IPS-18a (cell line): ENCODE measurements at regions not wholly inside any gene's neighbourhood (a gene's known extent, or its start where the extent isn't known, plus 50 kb on each side); places are given as distances from the start of the nearest gene placed in this dataset.

ENCODE experiments used
- H3K27ac ChIP-seq: one replicate; pipeline ENCODE4 v1.5.1; 2013; ENCODE audit warnings: low read length
- H3K27me3 ChIP-seq: one replicate; pipeline ENCODE4 v1.6.1; 2013; ENCODE audit warnings: mild to moderate bottlenecking, low read length; ENCODE audit not compliant: control insufficient read depth, insufficient read depth
- H3K36me3 ChIP-seq: one replicate; pipeline ENCODE4 v1.6.1; 2013; ENCODE audit warnings: low read depth, low read length; ENCODE audit not compliant: control insufficient read depth
- H3K4me1 ChIP-seq: one replicate; pipeline ENCODE4 v1.6.1; 2013; ENCODE audit warnings: low read depth, low read length; ENCODE audit not compliant: control insufficient read depth
- H3K4me3 ChIP-seq: one replicate; pipeline ENCODE4 v1.5.1; 2013; ENCODE audit warnings: low read length
- H3K9ac ChIP-seq: one replicate; pipeline ENCODE4 v1.6.1; 2013; ENCODE audit warnings: mild to moderate bottlenecking, low read length, moderate library complexity
- H3K9me3 ChIP-seq: one replicate; pipeline ENCODE4 v1.6.1; 2013; ENCODE audit warnings: low read depth, low read length; ENCODE audit not compliant: control insufficient read depth

- H3K9me3 ChIP-seq: no peaks in the 10 kb centered on the region
- no peak overlapping the region for H3K9ac ChIP-seq
- H3K27ac ChIP-seq: no peak overlapping the region
- H3K4me1 ChIP-seq: peaks cover 10% of the 10 kb centered on the region
- no peak overlapping the region for H3K4me3 ChIP-seq
- H3K27me3 ChIP-seq: no peaks in the 10 kb centered on the region
- H3K36me3 ChIP-seq: no peaks in the 10 kb centered on the region
Observed at GRCh38 chr2:187976259-187976985, 315.3 kb upstream of the GULP1 start.

- no peaks in the 10 kb centered on the region for H3K36me3 ChIP-seq
- H3K9me3 ChIP-seq: no peaks in the 10 kb centered on the region
- no peak overlapping the region for H3K4me3 ChIP-seq
- no peak overlapping the region for H3K9ac ChIP-seq
- H3K27me3 ChIP-seq: no peaks in the 10 kb centered on the region
- H3K4me1 ChIP-seq: peaks cover 10% of the 10 kb centered on the region
- H3K27ac ChIP-seq: no peak overlapping the region
Observed at GRCh38 chr2:187976986-187977333, 314.7 kb upstream of the GULP1 start.

- H3K27ac ChIP-seq: no peak overlapping the region
- no peaks in the 10 kb centered on the region for H3K9me3 ChIP-seq
- no peak overlapping the region for H3K4me3 ChIP-seq
- no peaks in the 10 kb centered on the region for H3K36me3 ChIP-seq
- no peaks in the 10 kb centered on the region for H3K27me3 ChIP-seq
- H3K9ac ChIP-seq: no peak overlapping the region
- peaks cover 10% of the 10 kb centered on the region for H3K4me1 ChIP-seq
Observed at GRCh38 chr2:187978356-187978755, 313.3 kb upstream of the GULP1 start.

- H3K27me3 ChIP-seq: no peaks in the 10 kb centered on the region
- H3K9me3 ChIP-seq: no peaks in the 10 kb centered on the region
- no peak overlapping the region for H3K27ac ChIP-seq
- H3K9ac ChIP-seq: no peak overlapping the region
- peaks cover 9% of the 10 kb centered on the region for H3K4me1 ChIP-seq
- no peak overlapping the region for H3K4me3 ChIP-seq
- H3K36me3 ChIP-seq: no peaks in the 10 kb centered on the region
Observed at GRCh38 chr2:187982668-187983067, 309.0 kb upstream of the GULP1 start.

GRCh38 chr2:187985195-187985594 lies 306.5 kb upstream of the GULP1 start:
- Histone ChIP-seq H3K36me3 (no peaks in the 10 kb centered on the region), H3K4me1 (peaks cover 12% of the 10 kb centered on the region), H3K4me3 (no peak overlapping the region), H3K27me3 (no peaks in the 10 kb centered on the region), H3K9ac (no peak overlapping the region), H3K9me3 (no peaks in the 10 kb centered on the region), H3K27ac (no peak overlapping the region)

GRCh38 chr2:187985923-187986322 lies 305.8 kb upstream of the GULP1 start:
- Histone ChIP-seq H3K9me3 (no peaks in the 10 kb centered on the region), H3K27me3 (no peaks in the 10 kb centered on the region), H3K9ac (no peak overlapping the region), H3K4me3 (no peak overlapping the region), H3K27ac (no peak overlapping the region), H3K4me1 (peaks cover 15% of the 10 kb centered on the region), H3K36me3 (no peaks in the 10 kb centered on the region)

- H3K4me3 ChIP-seq: no peak overlapping the region
- no peak overlapping the region for H3K9ac ChIP-seq
- peaks cover 18% of the 10 kb centered on the region for H3K4me1 ChIP-seq
Observed at GRCh38 chr2:187986390-187987105, 305.1 kb upstream of the GULP1 start.

GRCh38 chr2:187988348-187988747 lies 303.3 kb upstream of the GULP1 start:
- Histone ChIP-seq H3K27me3 (no peaks in the 10 kb centered on the region), H3K4me1 (peaks cover 27% of the 10 kb centered on the region), H3K27ac (no peak overlapping the region), H3K9me3 (no peaks in the 10 kb centered on the region), H3K36me3 (no peaks in the 10 kb centered on the region), H3K4me3 (no peak overlapping the region), H3K9ac (no peak overlapping the region)

More at GRCh38 chr2:187986390-187987105, 305.1 kb upstream of the GULP1 start:
- H3K36me3 ChIP-seq: no peaks in the 10 kb centered on the region
- no peaks in the 10 kb centered on the region for H3K27me3 ChIP-seq
- H3K27ac ChIP-seq: no peak overlapping the region
- no peaks in the 10 kb centered on the region for H3K9me3 ChIP-seq

GRCh38 chr2:187989925-187990623 lies 301.6 kb upstream of the GULP1 start:
- Histone ChIP-seq H3K9me3 (no peaks in the 10 kb centered on the region), H3K36me3 (no peaks in the 10 kb centered on the region), H3K4me3 (no peak overlapping the region), H3K27me3 (no peaks in the 10 kb centered on the region), H3K9ac (no peak overlapping the region), H3K27ac (no peak overlapping the region), H3K4me1 (peaks cover 38% of the 10 kb centered on the region)

GRCh38 chr2:187991389-187991788 lies 300.3 kb upstream of the GULP1 start:
- peaks cover 35% of the 10 kb centered on the region for H3K4me1 ChIP-seq
- H3K36me3 ChIP-seq: no peaks in the 10 kb centered on the region
- no peak overlapping the region for H3K4me3 ChIP-seq
- H3K27me3 ChIP-seq: no peaks in the 10 kb centered on the region
- H3K27ac ChIP-seq: no peak overlapping the region
- H3K9me3 ChIP-seq: no peaks in the 10 kb centered on the region
- H3K9ac ChIP-seq: no peak overlapping the region

GRCh38 chr2:187994464-187995331 lies 297.0 kb upstream of the GULP1 start:
- Histone ChIP-seq H3K36me3 (no peaks in the 10 kb centered on the region), H3K4me3 (no peak overlapping the region), H3K9me3 (no peaks in the 10 kb centered on the region), H3K27ac (no peak overlapping the region), H3K4me1 (peaks cover 29% of the 10 kb centered on the region), H3K9ac (no peak overlapping the region), H3K27me3 (no peaks in the 10 kb centered on the region)
